CD4-positive, alpha-beta T cell treated with Interleukin-4 for 1 hour (primary cell): ENCODE measurements at regions not wholly inside any gene's neighbourhood (a gene's known extent, or its start where the extent isn't known, plus 50 kb on each side); places are given as distances from the start of the nearest gene placed in this dataset.

ENCODE experiments used
- DNase-seq, 2 donors: peaks; one replicate each; pipeline ENCODE4 v3.0.0-alpha.2; 2020 to 2022

- no peak for DNase-seq
Measured at GRCh38 chr3:106364477-106364876, 495.7 kb upstream of the CBLB start.

- no peak for DNase-seq
Measured at GRCh38 chr3:106365061-106365691, 496.4 kb upstream of the CBLB start.

- DNase-seq = no peak
Measured at GRCh38 chr3:106366352-106366751, 497.5 kb upstream of the CBLB start.

GRCh38 chr3:106367496-106367895 lies 498.7 kb upstream of the CBLB start:
- no peak for DNase-seq

- DNase-seq = no peak
Measured at GRCh38 chr3:106371221-106371970, 502.6 kb upstream of the CBLB start.

- no peak for DNase-seq
Measured at GRCh38 chr3:106371971-106372805, 503.4 kb upstream of the CBLB start.

- DNase-seq = no peak
Measured at GRCh38 chr3:106372806-106373190, 504.0 kb upstream of the CBLB start.

- DNase-seq = no peak
Measured at GRCh38 chr3:106376016-106376570, 507.3 kb upstream of the CBLB start.

- DNase-seq = no peak
Measured at GRCh38 chr3:106379251-106379750, 510.5 kb upstream of the CBLB start.

- no peak for DNase-seq
Measured at GRCh38 chr3:106380232-106380631, 511.4 kb upstream of the CBLB start.

GRCh38 chr3:106381286-106381938 lies 512.6 kb upstream of the CBLB start:
- no peak for DNase-seq

GRCh38 chr3:106381939-106382335 lies 513.1 kb upstream of the CBLB start:
- no peak for DNase-seq

- DNase-seq = peak in 1 of 2 donors; percentile 19
Measured at GRCh38 chr3:106386050-106386449, 517.2 kb upstream of the CBLB start.

GRCh38 chr3:106392915-106393314 lies 524.1 kb upstream of the CBLB start:
- no peak for DNase-seq

GRCh38 chr3:106397006-106397405 lies 528.2 kb upstream of the CBLB start:
- no peak for DNase-seq

- no peak for DNase-seq
Measured at GRCh38 chr3:106398891-106399600, 530.2 kb upstream of the CBLB start.

- no peak for DNase-seq
Measured at GRCh38 chr3:106399761-106400160, 530.9 kb upstream of the CBLB start.

- no peak for DNase-seq
Measured at GRCh38 chr3:106401666-106402490, 533.1 kb upstream of the CBLB start.

- no peak for DNase-seq
Measured at GRCh38 chr3:106403371-106404145, 534.7 kb upstream of the CBLB start.

GRCh38 chr3:106413683-106414082 lies 544.9 kb upstream of the CBLB start:
- no peak for DNase-seq
